ENCODE measurements at regions not wholly inside any gene's neighbourhood (a gene's known extent, or its start where the extent isn't known, plus 50 kb on each side); places are given as distances from the start of the nearest gene placed in this dataset. TPM values are rescaled to one million over a fixed set of nuclear protein-coding genes. Genes with fewer than 3 reads are reported as not detected.

- no peak overlapping the region for H3K27ac ChIP-seq
- TF ChIP-seq CTCF (IDR thresholded peaks at IDR 0.05): no peak
- no peaks in the 10 kb centered on the region for H3K9me3 ChIP-seq
- DNase-seq (no peak), ATAC-seq (no peak)
- intact Hi-C loops (cut with DNase I): no loop called here
- H3K36me3 ChIP-seq: no peaks in the 10 kb centered on the region
- no peaks in the 10 kb centered on the region for H3K27me3 ChIP-seq (ENCODE audit: low read depth)
- H3K4me3 ChIP-seq: no peak overlapping the region
- no peaks in the 10 kb centered on the region for H3K4me1 ChIP-seq
These were observed 53.4 kb upstream of the IGLL5 start for GRCh38 chr22:22834204-22834603.

GRCh38 chr22:22834783-22835182, 52.8 kb upstream of the IGLL5 start:
- H3K27ac ChIP-seq: no peak overlapping the region
- ATAC-seq (no peak), DNase-seq (no peak)
- H3K9me3 ChIP-seq: no peaks in the 10 kb centered on the region
- no peaks in the 10 kb centered on the region for H3K27me3 ChIP-seq (ENCODE audit: low read depth)
- no peaks in the 10 kb centered on the region for H3K4me1 ChIP-seq
- intact Hi-C loops (cut with DNase I): no loop called here
- no peak for TF ChIP-seq CTCF (IDR thresholded peaks at IDR 0.05)
- no peaks in the 10 kb centered on the region for H3K36me3 ChIP-seq
- H3K4me3 ChIP-seq: no peak overlapping the region

DNA sequence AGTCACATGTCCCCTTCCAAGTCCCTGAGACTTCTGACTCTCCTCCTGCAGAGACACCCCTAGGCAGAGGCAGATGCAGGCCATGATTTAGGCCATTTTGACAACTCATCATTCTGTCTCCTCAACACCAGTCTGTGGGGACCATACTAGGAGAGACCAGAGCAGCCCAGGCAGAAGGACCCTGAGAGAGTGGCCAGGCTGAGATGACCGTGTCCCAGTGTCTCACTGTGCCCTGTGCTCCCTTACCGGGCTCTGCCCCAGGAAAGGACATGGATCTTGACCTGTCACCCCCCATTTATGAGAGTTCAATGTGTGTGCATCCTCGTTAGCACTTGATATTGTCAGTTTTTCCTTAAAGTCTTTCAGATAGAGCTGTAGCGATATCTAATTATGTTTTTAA, 52.4 kb upstream of the IGLL5 start:
- no peaks in the 10 kb centered on the region for H3K9me3 ChIP-seq

GRCh38 chr22:22835771-22836291, 51.8 kb upstream of the IGLL5 start:
- no peak for ATAC-seq
- intact Hi-C loops (cut with DNase I): no loop called here

More for the DNA sequence above, 52.4 kb upstream of the IGLL5 start:
- intact Hi-C loops (cut with DNase I): no loop called here
- DNase-seq (no peak), ATAC-seq (no peak)
- no peak for TF ChIP-seq CTCF (IDR thresholded peaks at IDR 0.05)
- no peak overlapping the region for H3K27ac ChIP-seq
- H3K4me3 ChIP-seq: no peak overlapping the region
- no peaks in the 10 kb centered on the region for H3K4me1 ChIP-seq
- H3K36me3 ChIP-seq: no peaks in the 10 kb centered on the region
- no peaks in the 10 kb centered on the region for H3K27me3 ChIP-seq (ENCODE audit: low read depth)

GRCh38 chr22:22836635-22837034, 51.0 kb upstream of the IGLL5 start:
- Histone ChIP-seq H3K27ac (no peak overlapping the region), H3K27me3 (ENCODE audit: low read depth) (no peaks in the 10 kb centered on the region), H3K9me3 (no peaks in the 10 kb centered on the region), H3K4me1 (no peaks in the 10 kb centered on the region), H3K36me3 (no peaks in the 10 kb centered on the region), H3K4me3 (no peak overlapping the region)
- intact Hi-C loops (cut with DNase I): no loop called here
- DNase-seq (no peak), ATAC-seq (no peak)
- no peak for TF ChIP-seq CTCF (IDR thresholded peaks at IDR 0.05)

More at GRCh38 chr22:22835771-22836291, 51.8 kb upstream of the IGLL5 start:
- H3K9me3 ChIP-seq: no peaks in the 10 kb centered on the region
- no peaks in the 10 kb centered on the region for H3K36me3 ChIP-seq
- H3K27me3 ChIP-seq (ENCODE audit: low read depth): no peaks in the 10 kb centered on the region
- no peak for TF ChIP-seq CTCF (IDR thresholded peaks at IDR 0.05)
- no peak overlapping the region for H3K4me3 ChIP-seq
- no peak for DNase-seq
- no peaks in the 10 kb centered on the region for H3K4me1 ChIP-seq
- no peak overlapping the region for H3K27ac ChIP-seq

Small RNA genes lying in the stretch of these regions (microRNA-seq; reads per million reads assigned to microRNA genes)
- gene MIR650 (ENCODE audit: borderline number of aligned reads): not detected
